Skin of body (tissue), 1 donor: ENCODE measurements at regions not wholly inside any gene's neighbourhood (a gene's known extent, or its start where the extent isn't known, plus 50 kb on each side); places are given as distances from the start of the nearest gene placed in this dataset.
A peak's percentile ranks its signal among the peaks of the same experiment; 100 is the strongest.
"Not testable (repeated sequence)": the region's sequence is repeated elsewhere in the genome, so short reads cannot be mapped to it uniquely, and the experiment has no call there.

Experiments used
- DNase-seq: peaks from one replicate; lab custom pipeline; 2025; lab: John Stamatoyannopoulos, UW

DNA sequence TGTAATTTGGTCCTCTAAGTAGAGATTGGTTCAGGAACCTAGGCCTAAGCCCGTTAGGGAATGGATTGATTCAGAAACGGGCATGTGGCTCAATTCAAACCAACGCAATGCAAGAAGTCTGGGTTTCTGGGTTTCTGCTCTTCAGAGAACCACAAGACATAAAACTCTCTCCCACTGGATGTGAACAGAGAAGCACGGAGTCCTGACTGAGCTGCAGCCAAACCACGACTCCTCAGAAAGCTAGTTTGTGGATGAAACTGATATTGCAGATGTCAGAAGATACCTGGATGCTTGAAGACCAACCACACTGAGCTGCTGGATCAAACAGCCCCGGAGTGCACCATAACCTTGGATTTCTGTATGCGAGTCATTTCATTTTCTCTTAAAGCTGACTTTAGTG, 50.0 kb downstream of the SOD2 start:
- DNase-seq = no peak

- DNase-seq = peak; percentile 39
Observed at GRCh38 chr6:159642481-159642880, 50.6 kb downstream of the SOD2 start.

GRCh38 chr6:159640722-159641482, 52.1 kb downstream of the SOD2 start:
- no peak for DNase-seq

DNA sequence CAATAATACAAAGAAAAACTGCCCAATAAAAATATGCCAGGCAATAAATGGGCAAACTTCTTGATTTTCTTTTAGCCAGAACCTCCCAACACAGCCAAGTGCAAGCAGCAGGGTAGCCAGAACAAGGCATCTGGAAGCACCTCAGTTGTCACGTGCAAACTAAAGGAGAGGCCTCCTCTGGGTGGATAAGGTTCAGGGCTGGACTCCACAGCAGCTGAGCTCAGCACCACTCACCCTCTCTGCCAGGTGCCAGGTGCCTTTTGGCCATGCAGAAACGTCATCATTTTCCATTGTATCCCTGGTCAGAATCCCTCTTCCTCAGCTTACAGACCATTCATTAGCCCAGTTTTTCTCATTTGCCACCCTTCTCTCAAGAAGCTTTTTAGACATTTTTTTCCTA, 52.7 kb downstream of the SOD2 start:
- no peak for DNase-seq

DNA sequence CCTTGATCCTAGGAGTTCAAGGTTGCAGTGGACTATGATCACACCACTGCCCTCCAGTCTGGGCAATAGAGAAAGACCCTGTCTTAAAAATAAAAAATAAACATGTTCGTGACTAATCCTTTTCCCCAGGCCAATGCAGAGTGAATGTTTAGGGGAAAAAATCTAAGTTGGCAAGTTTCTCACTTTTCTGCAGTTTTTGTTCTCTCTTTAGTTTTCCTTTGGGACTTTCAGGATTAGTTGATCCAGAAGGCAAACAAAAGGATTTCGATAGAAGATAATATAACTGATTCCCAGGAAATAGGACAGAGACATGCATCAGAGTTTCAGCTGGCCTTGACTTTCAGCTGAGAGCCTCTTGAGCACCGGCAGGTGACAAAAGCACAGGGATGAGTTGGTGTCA, 53.3 kb downstream of the SOD2 start:
- peak; percentile 54 for DNase-seq

GRCh38 chr6:159633196-159633595, 59.8 kb downstream of the SOD2 start:
- DNase-seq = no peak

GRCh38 chr6:159631886-159632285, 61.2 kb downstream of the SOD2 start:
- DNase-seq = no peak

DNA sequence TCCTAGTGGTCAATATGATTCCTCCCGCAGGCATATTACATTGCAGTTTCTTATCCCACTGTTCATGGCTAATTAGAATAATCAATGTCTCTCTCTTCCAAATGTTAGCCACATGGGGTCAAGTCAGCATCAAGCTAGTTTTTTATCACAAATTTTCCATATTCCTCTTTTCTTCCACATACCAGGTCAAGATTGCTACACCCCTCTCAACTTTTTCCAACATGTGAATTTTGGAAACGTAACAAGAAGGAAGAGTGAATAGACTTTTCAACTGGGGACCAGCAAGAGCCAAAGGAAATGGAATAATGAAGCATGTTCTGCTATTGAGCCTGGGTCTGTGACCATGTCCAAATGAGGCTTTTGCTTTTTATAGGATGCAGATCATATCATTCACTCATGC, 65.1 kb downstream of the SOD2 start:
- DNase-seq = no peak

- not testable (repeated sequence) for DNase-seq
Observed at GRCh38 chr6:159626506-159626905, 66.5 kb downstream of the SOD2 start.

DNA sequence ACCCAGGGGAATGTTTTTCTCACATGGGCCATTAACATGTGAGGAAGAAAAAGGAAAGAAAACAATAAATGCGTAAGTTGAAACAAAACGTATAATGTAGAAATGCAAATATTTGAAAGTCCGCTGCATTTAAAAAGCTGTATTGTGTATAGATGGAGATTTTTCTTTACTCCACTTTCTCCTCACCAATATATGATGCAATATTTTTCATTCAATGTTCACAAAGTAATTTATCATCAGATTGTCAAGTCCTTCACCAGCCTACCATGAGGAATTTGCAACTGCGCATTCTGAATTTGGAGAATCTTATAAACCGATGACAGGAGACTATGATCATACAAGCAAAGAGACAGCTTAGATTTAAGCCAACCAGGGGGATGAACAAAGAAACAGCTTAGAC, 69.9 kb downstream of the SOD2 start:
- DNase-seq = no peak

GRCh38 chr6:159620947-159621346, 72.1 kb downstream of the SOD2 start:
- peak; percentile 28 for DNase-seq

DNA sequence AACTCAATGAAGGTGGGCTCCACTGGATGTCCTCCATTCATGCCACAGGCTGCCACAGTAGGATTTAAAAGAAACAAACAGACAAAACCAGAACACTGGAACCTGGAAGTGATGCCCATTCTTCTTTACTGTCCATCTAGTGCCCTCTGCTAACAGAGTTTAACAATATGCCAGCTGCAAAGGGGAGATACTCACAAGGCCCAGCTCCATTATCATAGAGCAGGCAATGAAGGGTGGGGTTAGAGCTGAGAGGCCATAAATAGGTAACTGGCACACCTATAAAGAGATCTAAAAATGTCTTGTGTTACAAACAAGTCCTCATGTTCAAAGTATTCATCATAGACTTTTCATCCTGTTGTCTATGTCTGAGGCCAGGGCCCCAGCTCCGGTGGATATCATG, 75.6 kb downstream of the SOD2 start:
- DNase-seq = no peak

DNA sequence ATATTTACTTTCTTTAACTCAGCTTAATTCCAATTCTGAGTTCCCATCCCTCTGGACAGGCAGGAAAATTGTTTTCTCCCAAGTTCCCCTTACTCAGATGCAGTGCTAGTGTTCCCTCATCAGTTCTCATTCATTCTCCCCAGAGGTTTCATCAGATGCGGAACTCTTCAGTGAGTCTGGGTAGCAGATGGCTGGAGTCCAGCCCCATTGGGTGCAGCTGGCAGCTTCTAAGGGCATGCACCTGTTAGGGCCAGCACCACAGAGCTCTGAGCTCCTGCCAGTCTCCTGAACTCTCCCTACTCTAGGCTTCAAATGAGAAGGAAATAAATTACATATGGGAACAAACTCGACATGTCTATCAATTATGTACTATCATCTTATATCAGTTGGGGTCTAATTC, 76.6 kb downstream of the SOD2 start:
- no peak for DNase-seq

GRCh38 chr6:159615918-159616317, 77.1 kb downstream of the SOD2 start:
- peak; percentile 79 for DNase-seq

GRCh38 chr6:159610881-159611280, 82.2 kb downstream of the SOD2 start:
- DNase-seq = no peak

DNA sequence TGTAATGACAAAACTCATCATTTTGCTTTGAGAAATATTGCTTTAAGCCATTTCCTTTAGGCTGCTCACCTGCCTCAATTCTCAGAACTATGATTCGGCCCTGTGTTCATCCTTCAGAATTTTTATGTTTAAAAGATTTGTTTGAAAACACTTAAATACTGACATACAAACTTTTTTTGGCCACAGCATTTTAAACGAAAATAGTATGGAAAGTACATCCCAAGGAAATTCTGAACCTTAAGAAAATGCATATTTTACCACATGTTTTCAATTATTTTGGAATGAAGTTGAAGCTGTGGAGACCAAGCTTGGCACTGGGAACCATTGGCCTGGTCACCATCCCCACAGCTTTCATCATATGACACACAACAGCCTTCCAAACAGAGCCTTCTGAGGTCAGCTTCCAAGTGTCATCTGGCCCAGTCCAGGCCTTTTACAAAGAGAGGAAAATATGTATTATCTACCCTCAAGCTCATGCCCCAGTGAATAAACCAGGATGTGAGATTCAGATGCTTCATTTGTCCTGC, 83.3 kb downstream of the SOD2 start:
- peak; percentile 91 for DNase-seq

- peak; percentile 51 for DNase-seq
Observed at GRCh38 chr6:159608961-159609651, 83.9 kb downstream of the SOD2 start.

- DNase-seq = no peak
Observed at GRCh38 chr6:159606786-159607185, 86.3 kb downstream of the SOD2 start.

DNA sequence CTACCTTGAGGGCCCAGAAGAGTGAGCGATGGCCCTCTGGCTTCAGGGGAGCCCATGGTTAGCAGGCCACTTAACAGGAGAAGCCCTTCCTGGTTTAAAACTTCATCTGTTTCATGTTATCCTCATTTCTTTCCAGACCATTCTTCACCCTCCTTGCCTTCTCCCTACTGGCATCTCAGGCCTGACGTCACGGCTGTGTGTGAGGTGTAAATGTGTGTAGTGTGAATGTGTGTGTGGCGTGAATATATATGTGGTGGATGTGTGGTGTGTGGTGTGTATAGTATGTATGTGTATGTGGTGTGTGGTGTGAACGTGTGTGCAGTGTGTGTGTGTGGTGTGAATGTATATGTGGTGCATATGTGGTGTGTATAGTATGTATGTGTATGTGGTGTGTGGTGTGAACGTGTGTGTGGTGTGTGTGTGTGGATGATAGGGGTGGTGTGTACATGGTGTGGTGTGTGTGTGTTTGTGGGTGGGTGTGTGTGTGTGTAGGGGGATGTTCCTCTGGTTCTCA, 88.5 kb downstream of the SOD2 start:
- no peak for DNase-seq

- peak; percentile 31 for DNase-seq
Observed at GRCh38 chr6:159602431-159603041, 90.5 kb downstream of the SOD2 start.

- DNase-seq = no peak
Observed at GRCh38 chr6:159601211-159601610, 91.8 kb downstream of the SOD2 start.

DNA sequence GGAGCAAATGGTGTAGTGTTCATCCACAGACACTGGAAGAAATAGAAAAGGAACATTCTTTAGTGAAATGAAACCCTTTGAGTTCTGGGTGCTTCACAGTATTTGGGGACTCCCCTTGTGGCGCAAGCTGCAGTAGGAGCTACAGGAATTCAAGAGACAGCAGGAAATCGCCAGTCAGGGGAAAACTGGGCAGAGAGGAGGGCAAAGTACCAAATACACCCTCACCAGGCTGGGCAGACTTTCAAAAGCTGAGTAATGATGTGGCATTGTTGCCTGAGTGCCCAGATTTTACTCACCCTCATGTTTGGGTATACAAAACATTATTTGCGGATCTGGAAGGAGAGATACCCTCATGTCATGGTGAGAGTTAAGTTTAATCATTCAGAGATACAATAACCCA, 97.9 kb downstream of the SOD2 start:
- no peak for DNase-seq
